Smooth muscle cell (in vitro differentiated cells): ENCODE measurements at regions not wholly inside any gene's neighbourhood (a gene's known extent, or its start where the extent isn't known, plus 50 kb on each side); places are given as distances from the start of the nearest gene placed in this dataset.
"Not testable (repeated sequence)": the region's sequence is repeated elsewhere in the genome, so short reads cannot be mapped to it uniquely, and the experiment has no call there.

Source experiments
- DNase-seq: peaks from one replicate; lab custom pipeline; 2025; ENCODE audit not compliant: unreplicated experiment; lab: John Stamatoyannopoulos, UW
- H2AFZ ChIP-seq: fragments of 200-600 bp; sonication (generic); 2 replicates; pipeline ENCODE4 v1.6.0; 2016; ENCODE audit warnings: antibody characterized with exemption, low read depth, mild to moderate bottlenecking
- H3F3A ChIP-seq: fragments of 200-600 bp; sonication (generic); 2 replicates; pipeline ENCODE4 v1.6.0; 2017; ENCODE audit warnings: antibody characterized with exemption, low read depth
- H3K27ac ChIP-seq: fragments of 200-600 bp; sonication (generic); 2 replicates; pipeline ENCODE4 v1.5.1; 2016; ENCODE audit warnings: low read depth, mild to moderate bottlenecking
- H3K27me3 ChIP-seq: fragments of 200-600 bp; sonication (generic); 2 replicates; pipeline ENCODE4 v1.6.1; 2016; ENCODE audit warnings: low read depth, mild to moderate bottlenecking
- H3K36me3 ChIP-seq: fragments of 200-600 bp; sonication (generic); 2 replicates; pipeline ENCODE4 v1.5.1; 2016; ENCODE audit warnings: low read depth
- H3K4me1 ChIP-seq: fragments of 200-600 bp; sonication (generic); 2 replicates; pipeline ENCODE4 v1.5.1; 2016; ENCODE audit warnings: low read depth
- H3K4me2 ChIP-seq: fragments of 200-600 bp; sonication (generic); 2 replicates; pipeline ENCODE4 v1.6.0; 2016; ENCODE audit warnings: mild to moderate bottlenecking
- H3K4me3 ChIP-seq: fragments of 200-600 bp; sonication (generic); 2 replicates; pipeline ENCODE4 v1.5.1; 2016; ENCODE audit warnings: mild to moderate bottlenecking
- H3K79me2 ChIP-seq: fragments of 200-600 bp; sonication (generic); 2 replicates; pipeline ENCODE4 v1.6.0; 2016; ENCODE audit warnings: low read depth, mild to moderate bottlenecking
- H3K9ac ChIP-seq: fragments of 200-600 bp; sonication (generic); 2 replicates; pipeline ENCODE4 v1.6.0; 2016; ENCODE audit warnings: low read depth
- H3K9me3 ChIP-seq: fragments of 200-600 bp; sonication (generic); replicated peaks from 2 replicates; pipeline ENCODE4 v1.5.1; 2016; ENCODE audit warnings: low read depth
- H4K20me1 ChIP-seq: fragments of 200-600 bp; sonication (generic); 2 replicates; pipeline ENCODE4 v1.6.0; 2016; ENCODE audit warnings: low read depth
- WGBS: methylation state at CpG from one replicate; pipeline ENCODE4 v1.1.7; 2016; ENCODE audit warnings: low lambda C conversion rate; 5-methylcytosine and 5-hydroxymethylcytosine counted together
- TF ChIP-seq, protein P1 (sequence below): fragments of 200-600 bp; sonication (generic); IDR thresholded peaks from 2 replicates; pipeline ENCODE4 v1.5.1; 2017; ENCODE audit warnings: borderline replicate concordance, mild to moderate bottlenecking, antibody characterized with exemption; ENCODE audit not compliant: insufficient read depth, poor library complexity, severe bottlenecking

DNA sequence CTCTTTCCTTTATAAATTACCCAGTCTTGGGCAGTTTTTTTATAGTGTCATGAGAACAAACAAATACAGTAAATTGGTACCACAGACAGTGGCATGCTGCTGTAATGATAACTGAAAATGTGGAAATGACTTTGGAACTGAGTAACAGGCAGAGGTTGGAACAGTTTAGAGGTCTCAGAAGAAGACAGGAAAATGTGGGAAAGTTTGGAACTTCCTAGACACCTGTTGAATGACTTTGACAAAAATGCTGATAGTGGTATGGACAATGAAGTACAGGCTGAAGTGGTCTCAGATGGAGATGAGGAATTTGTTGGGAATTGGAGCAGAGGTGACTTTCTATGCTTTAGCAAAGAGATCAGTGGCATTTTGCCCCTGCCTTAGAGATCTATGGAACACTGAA is 1128.4 kb upstream of the POT1 start:
- no peak overlapping the region for H3K27ac ChIP-seq
- TF ChIP-seq, protein P1, sequence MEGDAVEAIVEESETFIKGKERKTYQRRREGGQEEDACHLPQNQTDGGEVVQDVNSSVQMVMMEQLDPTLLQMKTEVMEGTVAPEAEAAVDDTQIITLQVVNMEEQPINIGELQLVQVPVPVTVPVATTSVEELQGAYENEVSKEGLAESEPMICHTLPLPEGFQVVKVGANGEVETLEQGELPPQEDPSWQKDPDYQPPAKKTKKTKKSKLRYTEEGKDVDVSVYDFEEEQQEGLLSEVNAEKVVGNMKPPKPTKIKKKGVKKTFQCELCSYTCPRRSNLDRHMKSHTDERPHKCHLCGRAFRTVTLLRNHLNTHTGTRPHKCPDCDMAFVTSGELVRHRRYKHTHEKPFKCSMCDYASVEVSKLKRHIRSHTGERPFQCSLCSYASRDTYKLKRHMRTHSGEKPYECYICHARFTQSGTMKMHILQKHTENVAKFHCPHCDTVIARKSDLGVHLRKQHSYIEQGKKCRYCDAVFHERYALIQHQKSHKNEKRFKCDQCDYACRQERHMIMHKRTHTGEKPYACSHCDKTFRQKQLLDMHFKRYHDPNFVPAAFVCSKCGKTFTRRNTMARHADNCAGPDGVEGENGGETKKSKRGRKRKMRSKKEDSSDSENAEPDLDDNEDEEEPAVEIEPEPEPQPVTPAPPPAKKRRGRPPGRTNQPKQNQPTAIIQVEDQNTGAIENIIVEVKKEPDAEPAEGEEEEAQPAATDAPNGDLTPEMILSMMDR, result no peak
- no peaks in the 10 kb centered on the region for H3F3A ChIP-seq
- H3K4me1 ChIP-seq, result no peaks in the 10 kb centered on the region
- H2AFZ ChIP-seq, result no peak overlapping the region
- H3K9me3 ChIP-seq, result no peaks in the 10 kb centered on the region
- no peak overlapping the region for H3K4me3 ChIP-seq
- no peak for DNase-seq
- H3K79me2 ChIP-seq, result no peaks in the 10 kb centered on the region
- no peaks in the 10 kb centered on the region for H3K27me3 ChIP-seq
- H3K9ac ChIP-seq, result no peak overlapping the region
- H3K36me3 ChIP-seq, result no peaks in the 10 kb centered on the region
- no peaks in the 10 kb centered on the region for H4K20me1 ChIP-seq
- H3K4me2 ChIP-seq, result no peak overlapping the region

DNA sequence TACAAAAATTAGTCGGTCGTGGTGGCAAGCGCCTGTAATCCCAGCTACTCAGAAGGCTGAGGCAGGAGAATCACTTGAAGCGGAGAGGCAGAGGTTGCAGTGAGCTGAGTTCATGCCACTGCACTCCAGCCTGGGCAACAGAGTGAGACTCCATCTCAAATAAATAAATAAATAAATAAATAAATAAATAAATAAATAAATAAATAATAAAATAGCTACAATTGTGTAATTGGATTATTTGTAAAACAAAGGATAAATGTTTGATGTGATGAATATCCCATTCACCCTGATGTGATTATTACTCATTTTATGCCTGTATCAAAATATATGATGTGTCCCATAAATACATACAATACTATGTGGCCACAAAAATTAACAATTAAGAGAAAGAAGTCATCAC is 1127.0 kb upstream of the POT1 start:
- not testable (repeated sequence) for H2AFZ ChIP-seq, H3K4me1 ChIP-seq, H3K4me3 ChIP-seq, H3K9ac ChIP-seq, H3K27me3 ChIP-seq, H3K27ac ChIP-seq, H3K79me2 ChIP-seq, H3K9me3 ChIP-seq, H3K36me3 ChIP-seq, DNase-seq, H3F3A ChIP-seq, H4K20me1 ChIP-seq, H3K4me2 ChIP-seq
- WGBS, result 96% methylated on average over 4 of the region's 4 CpGs

DNA sequence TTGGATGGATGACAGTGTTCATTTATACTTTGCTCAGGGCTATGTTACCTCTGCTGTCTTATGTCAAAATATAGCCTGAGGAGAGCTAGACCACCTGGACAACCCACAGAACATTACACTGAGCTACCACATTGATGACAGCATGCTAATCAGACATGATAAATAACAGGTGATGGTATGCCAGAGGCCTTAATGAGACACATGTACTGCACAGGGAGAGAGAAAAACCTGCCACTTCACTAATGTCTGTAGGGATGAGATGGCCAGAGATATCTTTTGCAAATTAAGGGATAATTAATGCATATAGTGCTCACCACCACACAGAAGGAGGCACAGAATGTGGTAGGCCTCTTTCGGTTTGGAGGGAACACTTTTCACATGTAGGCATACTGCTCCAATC is 1122.6 kb upstream of the POT1 start:
- no peak overlapping the region for H3K27ac ChIP-seq
- H3K4me1 ChIP-seq, result no peaks in the 10 kb centered on the region
- H3F3A ChIP-seq, result no peaks in the 10 kb centered on the region
- no peak overlapping the region for H3K4me2 ChIP-seq
- H2AFZ ChIP-seq, result no peak overlapping the region
- H4K20me1 ChIP-seq, result no peaks in the 10 kb centered on the region
- no peak for DNase-seq
- no peak overlapping the region for H3K4me3 ChIP-seq
- TF ChIP-seq, protein P1, result no peak
- no peaks in the 10 kb centered on the region for H3K36me3 ChIP-seq
- WGBS, result 83% methylated on average over 1 of the region's 1 CpG
- no peaks in the 10 kb centered on the region for H3K27me3 ChIP-seq
- no peak overlapping the region for H3K9ac ChIP-seq
- no peaks in the 10 kb centered on the region for H3K9me3 ChIP-seq
- no peaks in the 10 kb centered on the region for H3K79me2 ChIP-seq

DNA sequence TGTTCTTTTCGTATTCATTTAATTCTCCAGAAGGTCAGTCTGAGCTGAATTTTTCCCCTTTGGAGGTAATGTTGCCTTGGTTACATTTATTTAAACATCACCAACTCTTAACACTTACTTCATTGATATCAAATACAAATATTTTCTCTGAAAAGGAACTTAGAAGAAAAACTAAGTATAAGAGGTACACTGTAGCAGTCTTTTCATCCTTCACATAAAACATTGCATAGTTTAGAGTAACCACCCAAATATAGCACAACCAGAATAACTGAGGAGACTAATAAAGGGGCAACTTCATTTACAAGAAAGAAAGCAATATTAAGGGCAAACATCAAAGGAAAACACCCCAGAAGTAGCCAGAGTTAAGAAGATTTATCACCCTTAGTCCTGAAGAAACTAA is 1115.0 kb upstream of the POT1 start:
- H3K9ac ChIP-seq, result no peak overlapping the region
- H3K27me3 ChIP-seq, result no peaks in the 10 kb centered on the region
- TF ChIP-seq, protein P1, result no peak
- no peak overlapping the region for H3K4me2 ChIP-seq
- no peak overlapping the region for H3K27ac ChIP-seq
- no peaks in the 10 kb centered on the region for H3K79me2 ChIP-seq
- WGBS, result 100% methylated on average over 1 of the region's 1 CpG
- no peaks in the 10 kb centered on the region for H3F3A ChIP-seq
- DNase-seq, result no peak
- no peak overlapping the region for H3K4me3 ChIP-seq
- no peak overlapping the region for H2AFZ ChIP-seq
- no peaks in the 10 kb centered on the region for H3K36me3 ChIP-seq
- H3K4me1 ChIP-seq, result no peaks in the 10 kb centered on the region
- no peaks in the 10 kb centered on the region for H3K9me3 ChIP-seq
- H4K20me1 ChIP-seq, result no peaks in the 10 kb centered on the region
